Activated T-cell treated with anti-CD3 and anti-CD28 coated beads, Interleukin-2, amount 50 U/mL, for 4 hours (primary cell): ENCODE measurements at regions not wholly inside any gene's neighbourhood (a gene's known extent, or its start where the extent isn't known, plus 50 kb on each side); places are given as distances from the start of the nearest gene placed in this dataset.

Source experiments
- ATAC-seq, 2 donors: fragments of 200-7000 bp; cut with Tn5 transposase; one replicate each; pipeline ENCODE4 v1.10.0; 2021
- DNase-seq: peaks from one replicate; pipeline ENCODE4 v3.0.0-alpha.2; 2020
- H3K27me3 Mint-ChIP-seq: one replicate; pipeline ENCODE4 v1.8.0; 2021; ENCODE audit warnings: low read depth, mixed read lengths
- H3K36me3 Mint-ChIP-seq: one replicate; pipeline ENCODE4 v1.8.0; 2022; ENCODE audit warnings: mixed read lengths; ENCODE audit not compliant: insufficient read depth
- H3K4me1 Mint-ChIP-seq: one replicate; pipeline ENCODE4 v1.8.0; 2021; ENCODE audit warnings: low read depth, mixed read lengths
- H3K4me3 Mint-ChIP-seq: one replicate; pipeline ENCODE4 v1.8.0; 2021; ENCODE audit warnings: mild to moderate bottlenecking, moderate library complexity, mixed read lengths
- H3K9me3 Mint-ChIP-seq: one replicate; pipeline ENCODE4 v1.8.0; 2021; ENCODE audit warnings: mixed read lengths

DNA sequence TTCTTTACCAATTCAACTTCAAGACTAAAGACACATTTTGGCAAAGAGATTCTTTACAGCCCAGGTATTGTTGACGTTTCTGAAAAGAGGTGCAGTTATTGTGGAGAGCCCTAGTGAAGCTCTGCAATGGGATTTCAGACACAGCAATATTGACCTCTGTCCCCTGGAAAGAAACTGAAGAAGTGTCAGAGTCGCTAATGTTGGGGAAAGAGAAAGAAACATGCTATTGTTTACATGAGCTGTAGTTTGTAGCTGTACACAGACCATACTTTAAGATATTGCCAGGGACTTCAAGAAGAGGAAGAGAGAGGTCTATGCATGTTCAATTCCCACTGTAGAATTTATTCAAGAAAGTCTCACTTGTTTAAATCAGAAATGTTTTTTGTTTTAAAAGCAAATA, 497.3 kb upstream of the BOD1L1 start:
- DNase-seq (no peak), ATAC-seq (no peak)
- no peak overlapping the region for H3K4me3 Mint-ChIP-seq
- no peaks in the 10 kb centered on the region for H3K36me3 Mint-ChIP-seq
- no peaks in the 10 kb centered on the region for H3K9me3 Mint-ChIP-seq
- peaks cover 3% of the 10 kb centered on the region for H3K27me3 Mint-ChIP-seq
- no peaks in the 10 kb centered on the region for H3K4me1 Mint-ChIP-seq

DNA sequence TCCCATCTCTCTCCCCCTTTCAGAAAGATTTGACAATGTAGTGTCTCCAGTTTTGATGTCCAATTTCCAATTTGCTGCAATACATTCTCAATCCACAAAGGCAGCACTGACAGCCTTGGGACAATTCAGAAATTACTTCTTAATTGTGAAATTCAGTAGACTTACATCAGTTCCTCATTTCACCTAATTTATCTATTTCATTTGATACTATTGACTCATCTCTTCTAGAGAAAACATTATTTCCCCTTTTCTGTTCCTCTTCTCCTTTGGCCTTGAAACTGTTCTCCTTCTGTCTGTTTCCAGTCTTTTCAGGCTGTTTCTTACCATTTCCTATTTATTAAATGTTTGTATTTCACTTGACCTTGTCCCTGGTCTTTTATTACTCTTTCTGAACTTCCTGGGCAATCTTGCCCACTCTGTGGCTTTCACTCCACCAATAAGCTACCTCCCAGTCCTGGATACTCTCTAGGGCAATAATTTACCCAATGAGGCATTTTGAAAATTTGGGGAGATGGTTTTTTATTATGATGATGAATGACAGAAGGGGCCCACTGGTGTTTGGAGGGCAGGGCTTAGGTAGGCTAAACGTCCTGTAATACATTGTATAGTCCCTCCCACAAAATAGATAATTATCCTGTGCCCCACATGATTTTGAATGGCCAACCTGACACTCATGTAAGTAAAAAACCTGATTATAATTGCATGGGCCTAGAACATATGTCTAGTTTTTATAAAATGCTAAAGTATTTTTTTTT, 498.0 kb upstream of the BOD1L1 start:
- Mint-ChIP-seq H3K4me3 (no peak overlapping the region), H3K4me1 (no peaks in the 10 kb centered on the region), H3K27me3 (peaks cover 3% of the 10 kb centered on the region), H3K36me3 (no peaks in the 10 kb centered on the region), H3K9me3 (no peaks in the 10 kb centered on the region)
- DNase-seq (no peak), ATAC-seq (no peak)

DNA sequence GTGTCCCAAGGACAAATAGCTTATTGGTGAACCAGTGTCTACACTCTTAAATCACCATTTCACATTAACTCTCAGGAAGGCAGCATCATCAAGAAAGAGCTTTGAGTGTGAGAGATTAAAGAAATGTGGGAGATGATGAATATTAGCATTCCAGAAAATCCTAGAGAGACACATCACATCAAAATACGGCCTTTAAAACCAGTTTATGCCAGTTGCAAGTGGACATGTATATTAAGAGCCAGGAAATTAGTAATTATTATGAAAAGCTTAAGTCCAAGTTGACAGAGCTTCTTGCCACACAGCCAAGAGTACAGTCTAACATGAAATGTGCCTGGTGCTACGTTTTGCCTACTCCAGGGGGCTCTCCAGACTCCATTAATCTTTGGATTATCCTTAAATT, 503.0 kb upstream of the BOD1L1 start:
- no peak for DNase-seq
- Mint-ChIP-seq H3K4me3 (no peak overlapping the region), H3K36me3 (no peaks in the 10 kb centered on the region), H3K9me3 (no peaks in the 10 kb centered on the region), H3K4me1 (no peaks in the 10 kb centered on the region), H3K27me3 (peaks cover 3% of the 10 kb centered on the region)
- ATAC-seq: no peak

DNA sequence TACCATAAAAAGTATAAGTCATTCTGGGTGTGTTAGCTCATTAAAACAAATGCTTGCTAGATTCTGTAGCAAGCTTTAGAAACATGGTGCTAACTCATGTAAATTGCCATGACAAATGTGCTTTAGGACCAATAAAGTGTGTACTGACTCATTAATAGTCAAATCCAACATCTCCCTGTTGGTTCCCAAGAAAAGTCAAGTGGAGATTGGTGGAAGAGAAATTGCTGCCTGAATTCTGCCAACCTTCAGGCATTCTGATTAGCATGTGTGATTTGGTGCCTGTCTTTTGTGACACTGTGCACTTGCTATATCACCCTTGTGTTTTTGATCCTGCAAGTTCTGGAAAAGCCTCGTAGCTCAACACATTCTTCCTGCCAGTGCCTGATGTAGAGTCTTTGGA, 503.8 kb upstream of the BOD1L1 start:
- ATAC-seq (no peak), DNase-seq (no peak)
- H3K9me3 Mint-ChIP-seq: no peaks in the 10 kb centered on the region
- no peaks in the 10 kb centered on the region for H3K36me3 Mint-ChIP-seq
- peaks cover 3% of the 10 kb centered on the region for H3K27me3 Mint-ChIP-seq
- H3K4me3 Mint-ChIP-seq: no peak overlapping the region
- H3K4me1 Mint-ChIP-seq: no peaks in the 10 kb centered on the region

DNA sequence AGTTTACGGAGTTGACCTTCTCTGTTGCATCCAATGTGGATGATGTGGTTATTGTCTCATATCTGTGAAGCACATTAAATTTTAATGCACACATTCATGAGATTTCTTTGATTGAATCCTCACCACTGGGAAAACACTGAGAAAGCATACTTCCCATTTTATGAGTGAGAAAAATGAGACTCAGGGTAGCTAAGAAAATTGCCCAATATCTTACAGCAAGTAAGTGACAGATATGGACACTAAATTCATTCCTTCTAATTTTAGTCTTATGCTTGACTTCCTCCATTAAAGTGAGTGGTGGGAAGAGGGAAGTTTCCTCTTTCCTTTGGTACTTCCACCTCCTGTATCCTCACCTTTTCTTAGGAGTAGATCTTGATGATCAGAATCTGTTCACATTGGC, 504.8 kb upstream of the BOD1L1 start:
- Mint-ChIP-seq H3K4me3 (no peak overlapping the region), H3K36me3 (no peaks in the 10 kb centered on the region), H3K9me3 (no peaks in the 10 kb centered on the region), H3K27me3 (peaks cover 4% of the 10 kb centered on the region), H3K4me1 (no peaks in the 10 kb centered on the region)
- ATAC-seq: no peak
- DNase-seq: no peak

DNA sequence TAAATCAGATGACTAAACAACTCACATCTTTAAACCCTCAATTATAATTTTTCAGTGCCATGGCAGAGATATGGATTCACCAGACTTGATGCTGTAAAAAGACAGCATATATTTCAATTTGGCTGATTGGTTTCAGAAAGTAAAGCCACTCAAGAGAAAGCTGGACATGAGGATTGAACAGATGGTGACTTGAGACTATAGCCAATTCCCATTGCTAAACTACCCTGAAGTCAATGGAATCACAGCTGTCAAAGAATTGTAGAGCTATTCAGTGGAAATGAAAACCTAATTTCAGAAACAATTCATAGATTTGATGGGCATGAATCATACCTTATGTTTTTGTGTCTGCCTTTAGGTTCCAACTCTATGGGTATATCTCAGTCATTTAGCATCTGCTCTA, 510.6 kb upstream of the BOD1L1 start:
- Mint-ChIP-seq H3K9me3 (no peaks in the 10 kb centered on the region), H3K36me3 (no peaks in the 10 kb centered on the region), H3K4me1 (no peaks in the 10 kb centered on the region), H3K4me3 (no peak overlapping the region), H3K27me3 (peaks cover 2% of the 10 kb centered on the region)
- ATAC-seq: no peak
- DNase-seq: no peak

DNA sequence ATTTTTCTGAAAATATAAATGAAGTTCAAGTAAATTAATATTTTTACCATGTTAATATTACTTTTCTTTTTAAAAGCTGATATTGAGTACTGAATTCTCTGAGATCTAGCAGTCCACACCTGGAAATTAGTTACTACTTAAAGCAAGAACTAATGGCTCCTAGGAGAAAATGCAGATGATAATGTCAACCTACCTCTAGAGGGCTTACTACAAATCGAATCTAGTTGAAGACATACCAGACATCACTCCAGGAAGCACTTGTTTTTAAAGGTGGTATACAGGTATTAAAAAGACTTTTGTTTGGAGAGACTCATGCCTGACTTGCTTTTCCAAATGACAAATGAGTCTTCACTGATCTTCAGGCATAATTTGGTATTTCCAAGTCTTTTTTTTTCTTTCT, 516.4 kb upstream of the BOD1L1 start:
- no peaks in the 10 kb centered on the region for H3K4me1 Mint-ChIP-seq
- no peaks in the 10 kb centered on the region for H3K27me3 Mint-ChIP-seq
- H3K9me3 Mint-ChIP-seq: no peaks in the 10 kb centered on the region
- H3K4me3 Mint-ChIP-seq: no peak overlapping the region
- DNase-seq: no peak
- no peak for ATAC-seq
- no peaks in the 10 kb centered on the region for H3K36me3 Mint-ChIP-seq

DNA sequence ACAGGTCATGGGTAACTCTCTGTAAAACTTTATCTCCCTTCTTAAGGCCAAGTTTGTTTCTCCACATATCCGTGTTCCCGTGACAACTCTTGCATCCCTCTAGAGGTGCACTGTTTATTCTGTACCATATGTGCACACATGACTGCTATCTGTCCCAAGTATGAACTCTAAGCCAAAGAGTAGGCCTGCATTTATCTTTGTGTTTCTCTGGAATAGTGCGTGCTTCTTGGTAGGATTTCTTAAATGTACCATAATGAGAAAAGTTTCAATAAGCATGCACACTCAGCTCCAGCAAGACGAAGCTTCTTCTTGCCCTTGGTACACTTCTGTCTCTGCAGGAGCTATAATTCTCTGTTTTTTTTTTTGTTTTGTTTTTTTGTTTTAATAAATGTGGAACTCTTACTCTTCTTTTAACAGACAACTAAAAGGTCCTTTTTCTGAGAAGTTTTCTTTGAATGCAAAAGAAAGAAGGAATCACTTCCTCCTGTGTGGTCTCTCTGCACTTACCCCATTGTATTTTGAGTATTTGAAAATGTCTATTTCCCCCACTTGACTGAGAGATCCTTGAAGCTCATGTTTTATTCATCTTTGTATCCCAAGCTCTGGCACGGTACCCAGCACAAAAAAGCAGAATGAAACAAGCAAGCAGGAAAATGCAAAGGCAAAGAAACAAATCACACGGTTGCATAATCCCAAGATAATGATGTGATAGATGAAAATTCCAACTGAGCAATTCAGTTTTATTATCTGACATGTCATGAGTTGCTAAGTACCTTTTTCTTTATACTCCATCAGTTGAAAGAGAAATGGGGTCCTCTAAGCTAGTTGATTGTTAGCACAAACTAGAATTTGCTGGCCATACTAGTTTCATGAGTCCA, 521.9 kb upstream of the BOD1L1 start:
- Mint-ChIP-seq H3K9me3 (no peaks in the 10 kb centered on the region), H3K4me1 (no peaks in the 10 kb centered on the region), H3K27me3 (no peaks in the 10 kb centered on the region), H3K36me3 (no peaks in the 10 kb centered on the region), H3K4me3 (no peak overlapping the region)
- DNase-seq: no peak
- no peak for ATAC-seq

DNA sequence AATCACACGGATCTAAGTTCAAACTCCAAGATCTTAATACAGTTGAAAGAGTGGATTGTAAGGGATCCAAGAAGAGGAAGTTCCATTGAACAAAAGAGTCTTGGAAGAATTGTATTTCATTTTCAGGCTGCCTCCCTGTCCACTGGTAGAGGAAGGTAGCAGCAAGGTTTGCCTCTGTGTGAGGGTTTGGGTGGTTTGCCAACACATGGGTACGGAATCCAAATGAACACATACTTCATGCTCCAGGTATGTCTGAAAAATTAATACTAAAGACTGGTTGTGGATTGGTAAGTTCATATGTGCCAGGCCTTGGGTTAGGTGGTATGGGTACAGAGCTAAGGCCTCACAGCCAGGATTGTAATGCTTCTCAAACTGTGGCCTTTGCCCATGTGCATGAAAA, 523.6 kb upstream of the BOD1L1 start:
- H3K9me3 Mint-ChIP-seq: no peaks in the 10 kb centered on the region
- DNase-seq: no peak

DNA sequence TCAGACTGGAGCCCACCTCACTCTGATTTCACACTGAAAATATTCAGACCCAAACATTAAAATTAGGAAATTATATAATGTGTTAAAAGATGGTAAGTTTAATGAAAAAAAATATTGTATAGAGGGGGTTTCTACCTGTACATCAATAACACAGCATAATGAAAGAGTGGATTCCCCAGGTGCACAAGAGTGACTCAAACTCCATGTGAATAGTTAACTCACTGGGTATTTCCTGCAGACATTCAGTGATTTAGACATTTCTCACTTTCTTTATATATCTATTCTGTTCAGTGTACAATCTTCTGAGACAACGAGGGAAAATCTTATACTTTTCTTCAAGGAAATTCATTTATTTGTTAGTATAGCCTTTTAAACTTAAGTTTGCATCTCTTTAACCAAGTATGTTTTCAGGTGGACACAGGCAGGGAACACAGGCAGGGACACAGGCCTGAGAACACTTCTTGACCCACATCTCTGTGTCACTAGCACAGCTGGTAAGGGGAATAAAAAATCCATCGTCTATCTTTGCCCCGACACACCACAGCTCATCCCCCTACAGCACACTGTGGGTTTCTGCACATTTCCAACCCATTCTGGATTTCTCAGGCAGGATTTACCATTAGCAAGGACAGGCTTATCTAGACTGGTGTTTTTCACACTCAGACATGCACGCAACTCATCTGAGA, 525.5 kb upstream of the BOD1L1 start:
- DNase-seq: no peak
- ATAC-seq: no peak
- Mint-ChIP-seq H3K27me3 (no peaks in the 10 kb centered on the region), H3K9me3 (no peaks in the 10 kb centered on the region), H3K4me3 (no peak overlapping the region), H3K4me1 (no peaks in the 10 kb centered on the region), H3K36me3 (no peaks in the 10 kb centered on the region)

More for the DNA sequence above, 523.6 kb upstream of the BOD1L1 start:
- ATAC-seq: no peak
- Mint-ChIP-seq H3K27me3 (no peaks in the 10 kb centered on the region), H3K4me3 (no peak overlapping the region), H3K36me3 (no peaks in the 10 kb centered on the region), H3K4me1 (no peaks in the 10 kb centered on the region)

DNA sequence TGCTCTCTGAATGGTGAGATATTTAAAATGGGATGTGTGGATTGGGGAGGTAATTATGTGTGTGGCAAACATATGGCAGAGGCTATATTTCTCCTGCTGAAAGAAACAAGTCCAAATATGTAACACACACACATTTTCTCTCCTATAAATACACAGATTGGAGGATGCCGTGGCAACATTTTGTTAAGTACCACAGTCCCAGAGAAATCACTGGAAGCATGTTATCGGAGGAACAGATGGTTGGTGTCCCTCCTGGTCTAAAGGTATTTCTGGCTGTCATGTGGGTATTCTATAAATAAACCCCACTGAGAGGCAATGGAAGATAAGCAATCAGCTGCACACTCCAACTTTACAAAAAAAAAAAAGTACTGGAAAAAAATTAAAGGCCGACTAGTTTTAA, 528.3 kb upstream of the BOD1L1 start:
- no peak for DNase-seq
- Mint-ChIP-seq H3K9me3 (no peaks in the 10 kb centered on the region), H3K4me3 (no peak overlapping the region), H3K27me3 (no peaks in the 10 kb centered on the region), H3K36me3 (no peaks in the 10 kb centered on the region), H3K4me1 (no peaks in the 10 kb centered on the region)
- ATAC-seq: no peak

DNA sequence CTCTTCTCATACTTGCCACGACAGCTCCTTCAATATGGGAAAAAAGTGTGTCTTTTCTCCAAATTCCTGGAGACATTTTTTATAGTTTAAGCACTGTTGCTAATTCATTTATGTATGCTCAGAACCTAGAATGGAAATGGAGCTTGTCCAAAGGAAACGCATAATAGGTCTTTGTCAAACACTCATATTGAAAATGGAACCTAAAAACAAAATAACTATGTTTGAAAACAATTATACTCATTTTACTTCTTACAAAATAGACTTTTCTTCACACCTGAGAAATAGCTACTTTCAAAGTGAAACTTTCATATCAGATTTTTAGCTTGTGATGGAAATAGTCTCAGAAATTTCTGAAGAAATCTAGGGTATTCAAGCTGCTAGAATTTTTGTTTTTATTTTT, 529.7 kb upstream of the BOD1L1 start:
- Mint-ChIP-seq H3K9me3 (no peaks in the 10 kb centered on the region), H3K4me1 (no peaks in the 10 kb centered on the region), H3K36me3 (no peaks in the 10 kb centered on the region), H3K27me3 (no peaks in the 10 kb centered on the region), H3K4me3 (no peak overlapping the region)
- DNase-seq (no peak), ATAC-seq (no peak)

DNA sequence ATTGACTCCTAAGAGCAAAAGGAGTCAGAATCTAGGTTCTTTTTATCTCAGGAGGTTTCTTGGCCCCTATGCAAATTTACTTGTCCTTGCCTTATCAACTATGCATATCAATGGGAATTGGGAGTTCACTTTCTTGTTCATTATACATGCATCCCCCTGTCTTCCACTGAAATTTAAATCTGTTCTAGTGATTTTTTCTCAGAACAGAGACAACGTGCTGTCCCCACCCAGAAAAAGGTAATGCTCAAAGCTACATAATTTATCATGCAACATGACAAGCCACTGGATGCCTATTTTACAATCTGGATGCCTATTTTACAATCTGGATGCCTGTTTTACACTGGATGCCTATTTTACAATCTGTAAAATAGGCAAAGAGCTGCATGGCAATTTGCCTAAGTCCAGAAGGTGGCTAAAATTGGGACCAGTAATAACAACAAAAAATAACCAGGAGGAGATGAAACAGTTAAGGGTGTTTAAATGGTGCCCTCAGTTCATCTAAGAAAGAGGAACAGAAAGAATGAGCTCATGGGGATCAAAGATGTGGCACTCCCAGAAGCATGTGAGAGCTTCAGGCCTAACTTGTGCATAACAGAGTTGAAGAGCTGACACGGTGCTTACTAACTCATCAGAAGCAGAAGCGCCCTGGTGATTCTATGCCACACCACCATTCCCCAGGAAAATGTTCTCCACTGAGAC, 537.8 kb upstream of the BOD1L1 start:
- Mint-ChIP-seq H3K36me3 (no peaks in the 10 kb centered on the region), H3K4me1 (no peaks in the 10 kb centered on the region), H3K27me3 (no peaks in the 10 kb centered on the region), H3K4me3 (no peak overlapping the region), H3K9me3 (no peaks in the 10 kb centered on the region)
- ATAC-seq (no peak), DNase-seq (no peak)

DNA sequence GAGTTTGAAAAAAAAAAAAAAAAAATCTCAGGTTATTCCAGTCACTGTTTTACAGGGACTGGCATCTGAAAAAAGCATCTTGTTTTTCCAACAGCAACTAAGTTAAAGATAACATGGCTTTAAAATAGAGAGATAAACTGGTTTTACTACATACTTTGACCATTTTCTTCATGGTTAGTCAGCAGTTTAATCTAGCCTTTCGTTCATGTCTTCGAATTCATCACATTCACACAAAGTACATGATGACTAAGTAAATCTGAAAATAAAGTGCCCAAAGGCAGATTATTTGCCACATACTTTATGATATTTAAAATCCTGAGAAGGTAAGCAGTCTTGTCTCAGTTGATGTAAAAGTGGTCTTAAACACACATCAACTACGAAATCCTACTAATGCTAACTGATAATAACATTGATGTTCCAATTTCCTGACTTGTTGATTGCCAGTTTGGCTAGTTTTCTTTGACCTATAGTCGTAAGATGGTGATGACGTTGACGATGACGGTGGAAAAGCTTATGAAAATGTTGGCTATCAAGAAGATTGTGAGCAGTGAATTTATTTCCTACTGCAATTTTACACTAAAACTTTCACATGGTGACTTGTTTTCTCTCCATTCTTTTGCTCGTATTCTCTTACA, 540.5 kb upstream of the BOD1L1 start:
- H3K36me3 Mint-ChIP-seq: no peaks in the 10 kb centered on the region
- H3K4me3 Mint-ChIP-seq: no peak overlapping the region
- H3K27me3 Mint-ChIP-seq: no peaks in the 10 kb centered on the region
- no peaks in the 10 kb centered on the region for H3K9me3 Mint-ChIP-seq
- DNase-seq (no peak), ATAC-seq (no peak)
- H3K4me1 Mint-ChIP-seq: no peaks in the 10 kb centered on the region
